Osteocyte (in vitro differentiated cells): ENCODE measurements at regions not wholly inside any gene's neighbourhood (a gene's known extent, or its start where the extent isn't known, plus 50 kb on each side); places are given as distances from the start of the nearest gene placed in this dataset.

ENCODE experiments used
- DNase-seq: peaks from one replicate; pipeline ENCODE4 v3.0.0; 2021; ENCODE audit warnings: mixed read lengths; ENCODE audit not compliant: unreplicated experiment; ENCODE audit errors: extremely low spot score
- H3K27ac Mint-ChIP-seq: one replicate; pipeline ENCODE4 v1.8.0; 2021; ENCODE audit warnings: mild to moderate bottlenecking, mixed read lengths; ENCODE audit not compliant: unreplicated experiment
- H3K27me3 Mint-ChIP-seq: one replicate; pipeline ENCODE4 v1.8.0; 2021; ENCODE audit warnings: mixed read lengths; ENCODE audit not compliant: unreplicated experiment
- H3K36me3 Mint-ChIP-seq: one replicate; pipeline ENCODE4 v1.8.0; 2021; ENCODE audit warnings: mixed read lengths; ENCODE audit not compliant: unreplicated experiment
- H3K4me1 Mint-ChIP-seq: one replicate; pipeline ENCODE4 v1.8.0; 2021; ENCODE audit warnings: mixed read lengths; ENCODE audit not compliant: unreplicated experiment
- H3K4me3 Mint-ChIP-seq: one replicate; pipeline ENCODE4 v1.8.0; 2021; ENCODE audit warnings: mild to moderate bottlenecking, moderate library complexity, mixed read lengths; ENCODE audit not compliant: unreplicated experiment
- H3K9me3 Mint-ChIP-seq: one replicate; pipeline ENCODE4 v1.8.0; 2021; ENCODE audit warnings: mixed read lengths; ENCODE audit not compliant: unreplicated experiment
- TF ChIP-seq, protein P1 (sequence below): fragments of 200-600 bp; sonication (generic); IDR thresholded peaks from 2 replicates; pipeline ENCODE4 v1.5.0; 2021; ENCODE audit warnings: antibody characterized with exemption, mild to moderate bottlenecking, moderate library complexity

DNA sequence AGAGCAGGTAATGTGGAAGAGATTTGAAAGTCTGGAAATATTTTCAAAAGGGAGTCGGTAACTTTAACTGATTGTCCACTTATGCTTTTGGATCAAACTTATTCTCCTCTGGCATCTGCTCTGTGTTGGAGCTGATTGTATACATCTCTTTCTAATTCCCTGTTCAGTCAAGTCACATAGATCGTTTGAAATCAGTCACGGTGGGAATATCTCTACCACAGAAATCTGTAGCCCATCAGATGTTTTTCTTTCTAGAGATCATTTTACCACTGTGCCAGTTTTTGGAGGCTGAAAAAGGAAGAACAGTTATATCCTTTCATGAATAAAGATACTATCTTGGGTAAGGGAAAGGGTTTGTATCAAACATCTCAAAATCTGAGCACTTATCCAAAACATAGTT is 1853.3 kb downstream of the EFNA5 start:
- peak overlapping the region; percentile 2 for H3K27ac Mint-ChIP-seq
- no peak for DNase-seq
- H3K36me3 Mint-ChIP-seq: no peaks in the 10 kb centered on the region

DNA sequence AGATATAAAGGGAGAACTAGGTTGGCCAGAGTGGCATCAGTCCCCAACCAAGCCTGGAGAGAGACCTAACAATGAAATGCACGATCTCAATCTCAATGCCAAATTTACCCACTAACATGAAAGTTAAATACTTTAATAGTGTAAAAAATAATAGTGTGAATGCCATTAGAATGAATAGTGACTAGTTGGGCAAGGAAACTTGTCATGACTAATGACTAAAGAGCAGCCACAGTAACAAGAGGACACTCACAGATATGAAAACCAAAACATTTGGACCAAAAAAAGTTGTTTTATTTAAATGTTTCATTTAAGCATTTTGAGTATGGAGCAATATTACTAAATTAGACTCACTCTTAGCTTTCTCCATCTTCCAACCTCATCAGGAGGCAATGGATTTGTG is 1853.8 kb downstream of the EFNA5 start:
- no peaks in the 10 kb centered on the region for H3K27me3 Mint-ChIP-seq
- peaks cover 15% of the 10 kb centered on the region for H3K4me1 Mint-ChIP-seq
- TF ChIP-seq, protein P1, sequence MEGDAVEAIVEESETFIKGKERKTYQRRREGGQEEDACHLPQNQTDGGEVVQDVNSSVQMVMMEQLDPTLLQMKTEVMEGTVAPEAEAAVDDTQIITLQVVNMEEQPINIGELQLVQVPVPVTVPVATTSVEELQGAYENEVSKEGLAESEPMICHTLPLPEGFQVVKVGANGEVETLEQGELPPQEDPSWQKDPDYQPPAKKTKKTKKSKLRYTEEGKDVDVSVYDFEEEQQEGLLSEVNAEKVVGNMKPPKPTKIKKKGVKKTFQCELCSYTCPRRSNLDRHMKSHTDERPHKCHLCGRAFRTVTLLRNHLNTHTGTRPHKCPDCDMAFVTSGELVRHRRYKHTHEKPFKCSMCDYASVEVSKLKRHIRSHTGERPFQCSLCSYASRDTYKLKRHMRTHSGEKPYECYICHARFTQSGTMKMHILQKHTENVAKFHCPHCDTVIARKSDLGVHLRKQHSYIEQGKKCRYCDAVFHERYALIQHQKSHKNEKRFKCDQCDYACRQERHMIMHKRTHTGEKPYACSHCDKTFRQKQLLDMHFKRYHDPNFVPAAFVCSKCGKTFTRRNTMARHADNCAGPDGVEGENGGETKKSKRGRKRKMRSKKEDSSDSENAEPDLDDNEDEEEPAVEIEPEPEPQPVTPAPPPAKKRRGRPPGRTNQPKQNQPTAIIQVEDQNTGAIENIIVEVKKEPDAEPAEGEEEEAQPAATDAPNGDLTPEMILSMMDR: no peak
- DNase-seq: no peak
- no peaks in the 10 kb centered on the region for H3K36me3 Mint-ChIP-seq
- H3K27ac Mint-ChIP-seq: no peak overlapping the region
- peaks cover 12% of the 10 kb centered on the region for H3K9me3 Mint-ChIP-seq
- no peak overlapping the region for H3K4me3 Mint-ChIP-seq

More for the DNA sequence above, 1853.3 kb downstream of the EFNA5 start:
- TF ChIP-seq, protein P1: no peak
- Mint-ChIP-seq H3K9me3 (peaks cover 12% of the 10 kb centered on the region), H3K4me1 (peaks cover 12% of the 10 kb centered on the region), H3K27me3 (no peaks in the 10 kb centered on the region), H3K4me3 (no peak overlapping the region)

DNA sequence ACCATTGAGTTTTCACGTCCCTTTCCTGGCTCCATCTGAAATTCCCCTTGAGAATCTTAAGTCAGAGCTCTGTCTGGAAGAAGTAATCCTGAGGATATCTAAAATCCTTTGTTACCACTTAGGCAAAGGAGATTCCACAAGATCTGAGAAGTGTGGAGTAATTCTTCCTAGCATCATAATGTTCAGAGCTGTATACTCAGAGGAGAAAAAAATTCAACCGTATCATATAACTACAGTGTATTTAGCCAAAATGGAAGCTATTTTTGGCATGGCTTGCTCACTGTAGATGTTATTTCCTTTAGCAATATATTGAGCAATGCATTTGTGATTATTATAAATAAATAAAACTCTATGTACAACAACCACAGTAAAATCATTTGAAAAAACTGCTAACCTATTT is 1858.4 kb downstream of the EFNA5 start:
- H3K4me3 Mint-ChIP-seq: no peak overlapping the region
- H3K9me3 Mint-ChIP-seq: peaks cover 8% of the 10 kb centered on the region
- H3K27ac Mint-ChIP-seq: no peak overlapping the region
- H3K27me3 Mint-ChIP-seq: no peaks in the 10 kb centered on the region
- H3K36me3 Mint-ChIP-seq: peaks cover 2% of the 10 kb centered on the region
- DNase-seq: no peak
- peaks cover 25% of the 10 kb centered on the region for H3K4me1 Mint-ChIP-seq
- TF ChIP-seq, protein P1: no peak

DNA sequence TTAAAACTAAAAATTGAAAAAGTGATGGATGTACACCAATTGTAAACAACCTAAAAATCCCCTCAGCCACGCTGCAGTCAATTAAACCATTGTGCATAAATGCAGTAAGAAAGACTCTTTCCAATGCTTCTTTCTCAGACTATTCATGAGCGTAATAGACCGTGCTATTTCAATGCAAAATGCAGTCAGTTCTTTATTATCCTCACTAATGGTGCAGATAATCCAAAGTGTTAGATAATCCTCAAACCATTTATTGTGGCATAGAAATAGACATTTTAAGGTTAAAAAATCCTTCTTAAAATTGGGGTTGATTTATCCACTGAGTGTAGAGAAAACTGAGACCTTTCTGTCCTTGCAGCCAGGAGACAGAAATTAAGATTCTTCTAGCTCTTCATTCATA is 1862.8 kb downstream of the EFNA5 start:
- Mint-ChIP-seq H3K36me3 (peaks cover 9% of the 10 kb centered on the region), H3K9me3 (peaks cover 18% of the 10 kb centered on the region), H3K27ac (no peak overlapping the region), H3K4me1 (peaks cover 46% of the 10 kb centered on the region), H3K27me3 (no peaks in the 10 kb centered on the region), H3K4me3 (no peak overlapping the region)
- DNase-seq: no peak
- TF ChIP-seq, protein P1: no peak

DNA sequence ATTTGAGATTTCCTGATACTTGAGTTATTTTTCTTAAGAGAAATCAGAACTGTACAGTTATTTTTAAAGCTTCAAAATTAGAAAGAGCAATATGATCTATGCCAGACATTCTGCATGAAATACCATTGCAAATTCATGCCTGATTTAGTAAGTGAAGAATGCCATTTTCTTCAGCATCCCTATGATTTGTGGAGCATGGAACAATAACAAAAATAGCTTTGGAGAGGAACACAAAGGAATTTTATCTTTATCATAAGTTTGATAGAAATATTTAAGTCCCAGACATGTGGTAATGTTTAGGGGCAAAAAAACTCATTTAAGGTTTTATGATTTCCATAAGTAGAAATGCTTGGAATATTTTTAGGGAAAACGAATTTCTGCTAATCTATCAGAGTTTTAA is 1863.4 kb downstream of the EFNA5 start:
- Mint-ChIP-seq H3K4me1 (peaks cover 45% of the 10 kb centered on the region), H3K9me3 (peaks cover 21% of the 10 kb centered on the region)

More for the DNA sequence above, 1863.4 kb downstream of the EFNA5 start:
- H3K27ac Mint-ChIP-seq: peak overlapping the region; percentile 19
- H3K4me3 Mint-ChIP-seq: no peak overlapping the region
- no peaks in the 10 kb centered on the region for H3K27me3 Mint-ChIP-seq
- TF ChIP-seq, protein P1: no peak
- no peak for DNase-seq
- peaks cover 9% of the 10 kb centered on the region for H3K36me3 Mint-ChIP-seq
